SK-N-DZ (cell line): ENCODE measurements at regions not wholly inside any gene's neighbourhood (a gene's known extent, or its start where the extent isn't known, plus 50 kb on each side); places are given as distances from the start of the nearest gene placed in this dataset.

Experiments used
- DNase-seq: peaks from one replicate; pipeline ENCODE4 v3.0.0-alpha.2; 2015; ENCODE audit warnings: low spot score

DNA sequence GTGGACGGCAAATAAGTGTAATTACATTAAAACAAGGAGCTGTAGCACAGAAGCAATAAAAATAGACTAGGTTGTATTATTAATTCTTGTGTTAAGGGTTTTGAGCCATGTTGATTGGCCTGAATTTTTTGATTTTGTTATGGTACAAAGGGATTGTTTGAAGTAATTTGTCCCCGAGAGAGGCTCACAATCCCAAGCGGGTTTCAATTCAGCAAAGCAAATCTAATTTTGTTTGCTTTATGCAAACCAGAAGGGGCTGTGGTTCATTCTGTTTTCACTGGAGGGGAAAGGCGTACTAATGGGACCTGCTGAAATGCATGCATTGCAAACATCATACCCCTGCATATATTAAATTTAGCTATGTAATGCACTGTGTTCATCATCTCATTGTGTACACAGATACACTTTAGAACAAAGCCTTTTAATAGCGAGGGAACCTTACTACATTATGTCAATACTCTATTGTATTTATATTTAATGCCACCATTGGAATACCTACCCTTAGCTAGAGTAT, 379.5 kb upstream of the POU3F2 start:
- peak; percentile 9 for DNase-seq

DNA sequence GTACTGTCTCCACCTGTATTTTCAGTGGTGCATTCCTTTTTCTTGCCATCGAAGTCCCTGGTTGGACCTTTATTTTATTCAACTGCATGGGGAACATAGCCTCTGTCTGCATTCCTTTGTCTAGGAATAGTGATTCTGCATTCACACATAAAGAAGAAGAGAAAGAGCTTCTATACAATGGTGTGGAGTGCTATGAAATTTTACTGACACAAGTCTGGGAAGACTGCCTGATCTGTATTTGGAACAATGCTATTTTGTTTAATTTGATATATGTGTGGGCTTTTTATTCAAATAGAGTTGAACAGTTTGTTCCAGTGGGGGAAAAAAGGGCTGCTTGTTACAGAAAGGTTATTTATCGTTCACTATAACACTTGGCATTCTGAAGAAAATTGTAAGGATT, 375.7 kb upstream of the POU3F2 start:
- DNase-seq, result no peak

DNA sequence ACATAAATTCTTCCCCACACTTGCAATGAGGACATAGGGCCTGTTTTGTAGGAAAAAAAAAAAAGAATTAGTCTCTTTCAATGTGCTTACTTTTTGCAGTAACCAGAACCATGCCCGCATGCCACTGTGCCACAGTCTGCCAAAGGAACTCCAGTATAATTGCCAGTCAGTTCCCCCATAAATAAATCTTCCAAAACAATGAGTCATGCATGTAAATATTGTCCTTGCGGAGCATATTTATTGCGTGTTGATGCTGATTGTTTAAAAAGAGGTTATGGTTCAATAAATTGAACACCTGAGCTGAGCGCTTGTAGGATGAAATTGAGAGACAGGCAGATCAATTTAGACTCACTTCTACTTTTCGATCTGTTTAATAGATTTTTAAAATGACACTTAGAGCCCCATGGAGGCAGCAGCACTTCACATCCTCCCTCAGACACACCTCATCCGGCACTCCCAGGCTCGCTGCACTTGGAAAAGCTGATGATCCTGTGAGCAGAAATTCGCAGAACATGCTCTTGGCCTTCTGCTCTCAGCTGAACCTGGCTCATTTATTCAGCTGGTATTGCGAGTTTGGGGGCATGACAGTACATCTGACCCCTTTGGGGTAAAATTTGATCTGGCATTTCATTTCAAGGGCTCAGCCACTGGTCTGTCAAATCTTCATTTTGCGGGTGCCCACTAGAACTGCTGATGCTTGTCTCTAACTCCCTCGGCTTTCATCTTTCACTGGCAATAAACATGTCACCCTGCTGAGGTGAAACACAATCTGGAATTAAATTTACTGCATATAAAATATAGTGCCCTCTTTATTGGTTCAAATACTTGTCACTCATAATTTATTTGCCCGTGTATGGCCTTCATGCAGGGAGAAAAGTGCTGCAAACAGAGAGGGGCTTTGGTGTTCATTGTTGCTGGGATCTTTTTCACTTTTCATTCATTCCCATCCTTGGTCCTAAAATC, 371.1 kb upstream of the POU3F2 start:
- no peak for DNase-seq

DNA sequence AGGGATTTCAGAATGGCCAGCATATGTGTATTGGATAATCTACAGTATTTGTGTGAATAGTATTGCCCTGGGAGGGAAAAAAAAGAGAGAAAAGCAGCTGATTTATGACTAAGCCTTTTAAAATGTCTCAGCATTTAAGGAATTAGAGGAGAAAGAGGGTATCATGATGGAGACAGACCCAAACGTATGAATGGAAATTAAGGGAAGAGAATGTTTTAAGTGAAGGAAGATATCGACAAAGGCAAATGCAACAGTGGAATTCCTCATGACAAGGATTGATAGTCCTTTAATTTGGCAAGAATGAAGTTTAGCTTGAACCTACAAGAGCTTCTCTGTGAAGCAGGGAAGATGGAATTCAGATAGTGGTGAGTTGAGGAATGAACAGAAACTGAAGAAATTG, 367.3 kb upstream of the POU3F2 start:
- DNase-seq, result no peak

DNA sequence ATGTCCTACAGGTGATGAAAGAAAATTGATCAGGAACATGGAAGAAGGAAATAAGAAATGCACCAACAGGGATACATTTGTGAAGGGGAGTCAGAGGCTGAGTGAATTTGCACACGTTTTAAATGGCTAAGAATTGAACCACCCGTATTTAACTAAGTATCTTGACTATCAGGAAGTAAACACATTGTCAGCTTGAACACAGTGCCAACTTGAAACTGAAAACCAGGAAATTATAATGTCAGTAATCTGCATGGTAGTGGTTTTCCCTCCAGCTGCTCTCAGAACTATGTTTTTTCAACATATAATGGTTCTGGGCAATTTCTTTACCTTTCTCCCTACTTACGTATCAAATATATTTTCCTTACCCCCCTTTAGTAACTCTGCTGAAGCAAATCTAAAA, 366.5 kb upstream of the POU3F2 start:
- DNase-seq, result no peak

DNA sequence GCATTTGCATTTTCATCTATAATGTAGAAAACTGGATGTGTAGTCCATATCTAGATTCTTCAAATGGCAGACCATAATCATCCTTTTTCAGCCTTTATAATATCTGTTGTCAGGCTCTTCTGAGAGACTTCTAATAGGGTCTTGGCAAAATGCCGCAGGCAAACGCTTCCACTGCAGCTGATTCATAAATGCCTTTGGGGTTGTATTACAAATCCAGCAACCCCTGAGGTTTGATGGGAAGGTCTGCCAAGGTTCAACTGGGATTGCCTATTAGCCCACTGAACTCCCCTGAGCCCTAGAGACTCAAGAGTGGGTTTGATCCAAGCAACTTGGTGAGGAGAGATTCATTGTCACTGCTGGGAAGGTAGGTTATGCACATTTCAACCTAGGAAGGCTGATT, 365.2 kb upstream of the POU3F2 start:
- no peak for DNase-seq

DNA sequence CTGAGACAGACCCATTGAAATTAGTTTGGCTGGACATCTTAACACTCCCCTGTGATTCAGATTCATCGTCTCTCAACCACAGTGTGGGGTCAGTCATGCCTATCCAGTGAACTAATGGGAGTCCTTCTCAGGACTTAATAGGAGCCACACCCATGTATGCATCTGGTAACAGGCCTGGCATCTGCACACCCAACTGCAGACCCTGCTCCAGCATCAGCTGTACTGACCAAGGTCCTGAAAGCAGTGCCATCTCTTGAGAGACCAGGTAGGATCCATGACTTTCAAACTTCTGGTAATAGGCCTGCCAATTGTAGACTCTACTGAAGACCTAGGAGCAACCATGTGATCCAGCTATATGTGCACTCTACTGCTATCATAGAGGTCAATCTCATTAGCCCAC, 363.6 kb upstream of the POU3F2 start:
- no peak for DNase-seq

DNA sequence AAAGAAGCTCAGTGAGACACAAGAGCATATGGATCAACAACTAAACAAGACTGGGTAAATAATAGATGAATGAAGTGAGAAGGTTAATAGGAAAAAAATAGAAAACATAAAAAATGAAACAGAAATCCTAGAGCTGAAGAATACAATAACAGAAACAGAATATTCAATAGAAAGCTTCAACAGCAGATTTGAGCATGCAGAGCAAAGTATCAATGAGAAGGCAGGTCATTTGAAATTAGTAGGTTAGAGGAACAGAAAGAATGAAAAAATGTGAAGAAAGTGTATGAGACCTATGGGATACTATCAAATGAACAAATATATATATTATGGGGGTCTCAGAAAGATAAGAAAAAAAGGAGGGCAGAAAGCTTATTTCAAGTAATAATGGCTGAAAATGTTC, 362.9 kb upstream of the POU3F2 start:
- DNase-seq, result no peak

DNA sequence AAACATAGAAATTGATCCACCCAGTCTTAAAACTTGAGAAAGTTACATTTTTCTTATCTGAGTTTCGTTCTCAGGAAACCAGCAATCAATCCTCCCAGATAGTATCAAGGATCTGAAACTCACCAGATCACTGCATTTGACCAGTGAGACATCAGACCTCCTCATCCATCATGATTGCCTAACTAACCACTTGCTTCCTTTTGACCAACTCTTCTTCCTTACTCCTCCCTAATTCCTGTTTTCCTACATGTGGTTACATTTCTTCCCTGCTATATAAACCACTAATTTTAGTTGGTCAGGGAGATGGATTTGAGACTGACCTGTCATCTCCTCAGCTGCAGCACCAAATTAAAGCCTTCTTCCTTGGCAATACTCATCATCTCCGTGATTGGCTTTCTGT, 357.1 kb upstream of the POU3F2 start:
- no peak for DNase-seq

DNA sequence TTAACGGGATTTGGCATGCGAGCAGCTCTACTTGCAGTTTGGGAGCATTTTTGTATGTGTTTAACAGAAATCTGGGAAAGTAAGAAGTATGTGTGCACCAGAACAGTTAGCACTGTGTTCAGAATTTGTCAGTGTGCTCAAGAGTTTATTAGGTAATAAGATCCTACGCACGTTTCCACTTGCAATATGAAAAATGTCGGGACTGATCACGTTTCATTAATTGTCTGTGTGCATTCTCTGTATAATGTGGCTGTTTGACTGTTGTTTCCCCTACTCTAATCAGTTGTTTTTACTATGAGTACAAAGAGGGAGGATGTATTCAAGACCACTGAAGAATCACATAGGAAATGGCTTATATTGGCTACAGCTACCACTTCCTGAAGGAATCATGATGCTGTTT, 349.7 kb upstream of the POU3F2 start:
- DNase-seq, result no peak

DNA sequence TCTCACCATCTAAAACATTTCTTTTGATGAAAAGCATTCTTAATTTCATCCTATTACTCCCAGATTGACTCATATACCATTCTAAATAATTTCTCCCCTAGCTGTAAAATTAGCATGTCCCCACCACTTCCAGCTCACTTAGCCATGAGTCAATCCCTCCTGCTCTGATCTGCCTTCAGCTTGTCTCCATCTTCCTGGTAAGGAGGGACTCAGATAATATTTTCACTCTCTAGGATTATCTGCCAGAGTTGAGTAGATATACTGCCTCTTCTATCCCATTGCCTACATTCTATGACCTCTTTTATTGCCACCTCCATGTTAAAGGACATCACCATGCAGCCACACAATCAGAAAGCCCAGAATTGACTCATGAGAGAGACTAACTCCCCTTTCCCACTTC, 348.8 kb upstream of the POU3F2 start:
- DNase-seq, result no peak

DNA sequence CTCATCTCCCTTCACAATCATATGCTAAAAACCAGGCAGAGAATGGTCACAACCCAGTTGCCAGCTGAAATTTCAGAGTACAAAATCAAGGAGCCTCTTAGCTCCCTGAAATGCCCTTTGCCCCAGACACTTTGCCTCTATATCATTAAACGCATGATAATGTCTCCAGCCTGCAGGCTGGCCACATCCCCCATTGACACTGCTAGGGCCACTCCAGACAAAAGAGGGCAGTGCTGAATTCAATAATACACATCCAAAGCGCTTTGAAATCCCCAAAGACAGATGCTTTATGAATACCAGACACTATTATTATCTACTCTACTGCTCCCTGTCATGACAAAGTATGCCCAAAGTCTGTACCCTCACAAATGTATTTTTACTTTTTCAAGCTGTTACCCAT, 348.3 kb upstream of the POU3F2 start:
- DNase-seq, result no peak

DNA sequence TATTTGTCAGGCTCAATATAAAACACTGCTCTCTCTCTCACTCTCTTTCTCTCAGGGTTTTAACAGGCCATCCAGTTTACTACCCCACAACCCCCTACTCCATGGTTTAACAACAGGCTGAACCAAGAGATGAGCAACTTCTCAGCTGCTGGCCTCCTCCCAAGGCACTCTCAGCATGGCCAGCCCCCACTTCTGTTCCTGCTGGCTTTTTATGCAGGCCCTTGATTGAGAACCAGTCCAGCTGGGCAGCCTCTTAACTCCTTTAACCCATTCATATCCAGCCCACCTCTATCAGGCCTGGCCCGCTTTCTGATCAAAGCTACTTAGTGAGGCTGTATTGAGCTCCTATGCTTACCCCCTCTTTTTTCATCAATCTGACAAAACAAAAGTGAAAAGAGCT, 346.8 kb upstream of the POU3F2 start:
- no peak for DNase-seq

DNA sequence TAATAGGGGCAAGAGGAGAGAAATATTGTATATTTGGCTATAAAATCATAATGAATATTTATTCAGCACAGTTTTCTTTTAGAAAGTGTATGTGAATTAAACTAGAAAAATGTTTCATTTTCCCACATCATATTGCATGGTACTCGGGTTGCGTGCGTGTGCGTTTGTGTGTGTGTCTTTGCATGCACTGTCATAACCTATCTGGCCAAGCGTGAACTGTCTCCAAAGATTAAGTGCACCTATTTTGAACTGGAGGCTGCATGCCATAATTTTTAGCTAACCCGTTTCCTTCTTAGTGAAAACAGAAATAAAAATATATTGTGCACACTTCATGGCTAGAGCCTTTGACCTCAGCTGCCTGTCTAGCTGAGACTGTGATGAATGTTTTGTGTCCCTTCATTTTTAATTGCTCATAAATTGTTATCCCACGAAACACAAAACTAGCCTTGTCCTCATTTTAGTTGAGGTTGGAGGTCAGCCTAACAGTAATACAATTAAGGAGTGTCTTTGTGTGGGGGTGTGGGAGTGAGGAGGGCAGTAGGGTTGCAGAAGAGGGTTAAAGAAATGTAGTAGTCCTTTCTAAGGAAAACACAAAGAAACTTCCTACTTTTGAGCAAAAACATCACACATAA, 336.1 kb upstream of the POU3F2 start:
- DNase-seq, result no peak

DNA sequence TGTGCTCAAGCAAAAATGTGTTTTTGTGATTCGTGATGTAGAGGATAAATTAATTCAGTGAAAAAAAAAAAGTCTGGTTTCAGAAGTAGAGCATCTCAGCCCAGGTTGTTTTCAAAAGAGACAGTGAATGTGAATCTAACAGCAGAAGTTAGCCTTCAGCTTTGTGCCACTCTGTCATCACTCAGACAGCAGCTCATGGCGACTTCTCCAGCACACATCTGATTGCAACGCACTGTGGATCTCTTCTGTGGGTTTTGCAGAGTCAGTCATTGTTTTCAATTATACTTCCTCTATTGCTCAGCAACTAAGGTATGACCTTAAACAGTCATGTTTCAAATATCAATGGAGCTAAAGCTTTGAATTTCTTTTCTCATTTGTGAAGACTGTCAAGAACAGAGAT, 335.5 kb upstream of the POU3F2 start:
- no peak for DNase-seq

DNA sequence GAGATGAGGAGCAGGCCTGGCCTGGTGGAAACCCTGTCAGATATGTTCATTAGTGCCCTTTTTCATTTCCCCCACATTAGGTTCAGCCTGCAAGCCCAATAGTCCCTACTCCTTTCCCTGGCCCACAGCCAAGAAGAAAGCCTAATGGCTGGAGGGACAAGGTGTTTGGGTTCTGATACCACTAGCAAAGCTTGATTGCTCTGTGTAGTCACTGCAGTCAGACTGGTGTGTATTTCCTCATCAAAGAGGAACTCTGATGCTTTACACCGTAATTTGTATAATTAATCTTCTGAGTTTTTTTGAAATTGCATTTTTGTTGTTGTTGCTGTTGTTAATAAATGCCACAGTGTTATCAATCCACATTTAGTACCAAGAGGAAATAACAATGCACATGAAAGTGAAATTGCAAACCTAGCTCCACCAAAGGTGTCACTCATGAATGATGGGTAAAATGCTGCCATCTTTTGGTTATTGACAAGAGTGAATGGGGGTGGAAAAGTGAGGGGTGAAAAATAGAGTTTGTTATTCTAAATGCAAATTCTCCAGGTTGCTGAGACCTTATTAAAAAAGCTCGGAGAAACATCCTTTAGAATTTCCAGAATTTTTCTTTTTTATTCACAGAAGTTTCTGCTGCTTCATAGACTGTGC, 320.2 kb upstream of the POU3F2 start:
- DNase-seq, result no peak

DNA sequence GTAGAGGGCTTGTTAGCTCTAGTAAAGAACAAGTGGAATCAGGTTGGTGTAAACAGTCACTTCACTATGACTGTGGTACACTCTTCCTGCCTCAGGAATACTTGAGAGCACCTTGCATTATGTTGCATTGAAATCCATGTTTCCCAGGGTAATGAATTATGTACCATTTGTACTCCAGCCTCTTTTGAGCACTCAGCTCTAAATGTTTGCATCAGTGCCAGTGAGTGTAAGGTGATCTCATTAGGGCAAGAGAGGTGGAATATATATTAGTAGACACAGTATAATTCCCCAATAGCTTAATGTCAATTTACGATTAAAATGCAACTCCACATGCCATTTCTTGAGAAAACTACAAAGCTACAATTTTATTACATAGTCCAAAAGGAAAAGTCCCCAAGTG, 319.6 kb upstream of the POU3F2 start:
- DNase-seq, result no peak

DNA sequence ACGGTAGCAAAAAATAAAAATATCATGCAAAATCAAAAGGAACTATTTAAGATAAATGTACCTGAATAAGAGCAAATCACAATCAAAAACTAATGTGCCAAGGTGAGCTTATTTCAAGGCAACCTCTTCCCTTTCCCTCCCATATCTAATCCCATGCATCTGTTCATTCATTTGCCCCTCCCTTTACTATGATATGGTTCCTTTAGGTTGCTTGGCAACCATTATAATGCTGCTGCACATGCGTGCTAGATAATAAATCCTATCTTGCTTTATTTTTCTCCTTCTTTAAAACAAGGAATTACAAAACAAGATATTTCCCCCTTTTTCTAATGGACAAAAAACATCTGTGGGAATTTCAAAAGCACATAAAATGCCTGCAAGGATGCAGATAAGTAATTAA, 318.2 kb upstream of the POU3F2 start:
- DNase-seq, result no peak

DNA sequence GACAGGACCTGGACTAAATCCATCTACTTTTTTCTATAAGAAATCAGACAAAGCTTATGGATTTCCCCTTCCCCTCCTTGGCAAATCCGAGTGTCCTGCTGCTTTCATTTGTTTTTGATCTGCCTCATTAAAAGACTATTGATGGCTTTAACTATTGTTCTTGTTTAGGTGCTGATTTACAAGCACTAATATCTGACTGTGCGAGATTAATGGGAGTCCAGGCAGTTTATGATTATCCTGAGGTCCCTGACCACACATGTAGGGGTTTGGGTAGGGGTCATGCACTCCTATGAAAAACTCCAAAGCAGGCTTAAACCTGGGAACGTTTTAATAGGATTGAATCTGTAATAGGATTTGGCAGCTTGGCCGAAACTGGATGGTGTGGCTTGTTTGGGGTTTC, 317.5 kb upstream of the POU3F2 start:
- DNase-seq, result no peak

DNA sequence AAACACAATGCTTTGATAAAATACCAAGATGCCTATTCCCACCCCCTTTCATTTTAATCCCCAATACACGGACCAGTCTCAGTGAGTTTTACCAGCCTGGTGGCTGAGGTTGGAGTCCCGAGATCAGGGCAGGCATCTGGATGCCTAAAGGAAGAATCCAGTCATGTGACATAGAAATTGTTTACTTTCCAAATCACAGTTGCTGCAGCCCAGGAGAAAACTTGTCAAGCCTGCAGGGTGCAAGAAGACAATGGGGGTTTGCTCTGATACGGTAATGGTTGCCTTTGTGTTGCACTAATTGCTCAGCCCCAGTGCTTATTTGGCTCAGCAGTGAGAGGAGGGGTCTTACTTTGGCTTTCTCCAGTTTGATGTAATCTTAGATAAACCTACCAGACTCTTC, 308.5 kb upstream of the POU3F2 start:
- no peak for DNase-seq

DNA sequence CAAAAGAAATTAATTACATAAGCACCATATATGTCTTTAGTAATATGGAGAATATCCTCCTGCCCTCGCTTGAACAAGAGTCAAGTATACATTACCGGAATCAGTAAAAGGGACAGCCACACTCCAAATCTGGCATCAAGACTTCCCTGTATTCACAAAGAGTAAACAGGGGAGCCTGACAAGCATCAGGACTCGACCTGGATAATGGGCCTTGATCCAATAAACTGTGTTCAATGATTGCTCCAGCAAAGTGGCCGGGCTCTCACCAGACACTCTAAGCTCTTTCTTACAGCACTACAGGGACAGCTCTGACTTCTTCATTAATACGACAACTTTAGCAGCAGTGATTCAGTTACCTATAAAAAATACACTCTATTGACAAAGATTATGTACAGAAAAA, 307.9 kb upstream of the POU3F2 start:
- peak; percentile 61 for DNase-seq

DNA sequence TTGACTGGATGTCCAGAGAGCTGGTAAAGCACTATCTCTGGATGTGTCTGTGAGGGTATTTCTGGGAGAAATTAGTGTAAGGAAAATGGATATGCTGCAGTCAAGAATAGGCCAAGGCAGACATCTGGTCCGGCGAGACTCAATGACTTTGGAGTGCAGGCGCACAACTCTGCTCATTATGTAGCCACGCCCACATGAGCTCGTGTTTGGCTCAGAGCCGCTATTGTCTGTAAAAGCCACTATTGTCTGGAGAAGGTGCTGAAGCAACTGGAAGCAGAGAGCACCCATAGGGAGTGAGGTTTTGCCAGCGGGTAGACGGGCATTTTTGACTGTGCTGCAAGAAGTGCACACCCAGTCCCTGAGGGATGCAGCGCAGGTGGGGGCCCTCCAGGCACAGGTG, 305.0 kb upstream of the POU3F2 start:
- DNase-seq, result no peak

DNA sequence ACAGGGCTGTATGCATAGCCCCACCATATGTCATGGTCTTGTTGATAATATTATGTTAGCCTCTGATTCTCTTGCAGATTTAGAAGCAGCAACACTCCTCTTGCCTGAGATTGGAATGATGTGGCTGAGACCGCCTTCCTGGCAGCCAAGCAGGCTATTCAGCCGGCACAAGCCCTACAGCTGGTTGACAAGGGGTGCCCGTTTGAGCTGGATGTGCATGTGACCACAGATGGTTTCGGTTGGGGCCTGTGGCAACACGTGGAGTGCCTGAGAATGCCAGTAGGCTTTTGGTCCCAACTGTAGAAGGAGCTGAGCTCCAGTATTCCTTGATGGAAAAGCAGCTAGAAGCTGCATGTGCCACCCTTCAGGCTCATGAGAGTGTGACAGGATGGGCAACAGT, 303.6 kb upstream of the POU3F2 start:
- DNase-seq, result no peak
